ENCODE measurements at regions not wholly inside any gene's neighbourhood (a gene's known extent, or its start where the extent isn't known, plus 50 kb on each side); places are given as distances from the start of the nearest gene placed in this dataset.

GRCh38 chr6:167219967-167220512 is 62.3 kb upstream of the GPR31 start:
- TF ChIP-seq CTCF (IDR thresholded peaks at IDR 0.05; ENCODE audit: low read depth, low read length) (no peak), POLR2A (IDR thresholded peaks at IDR 0.05; ENCODE audit: extremely low read depth, insufficient read length) (no peak)
